Activated CD8-positive, alpha-beta memory T cell treated with anti-CD3 and anti-CD28 coated beads, Interleukin-2, amount 50 U/mL, for 24 hours (primary cell): ENCODE measurements at regions not wholly inside any gene's neighbourhood (a gene's known extent, or its start where the extent isn't known, plus 50 kb on each side); places are given as distances from the start of the nearest gene placed in this dataset.

Experiments used
- DNase-seq: peaks from one replicate; pipeline ENCODE4 v3.0.0-alpha.2; 2020; ENCODE audit errors: extremely low read depth

GRCh38 chr15:39340903-39341645 is 239.8 kb upstream of the THBS1 start:
- no peak for DNase-seq

GRCh38 chr15:39344662-39345141 is 236.2 kb upstream of the THBS1 start:
- no peak for DNase-seq

- no peak for DNase-seq
Observed at GRCh38 chr15:39345176-39345575, 235.7 kb upstream of the THBS1 start.

GRCh38 chr15:39347453-39347852 is 233.4 kb upstream of the THBS1 start:
- DNase-seq = no peak

- no peak for DNase-seq
Observed at GRCh38 chr15:39350785-39351184, 230.1 kb upstream of the THBS1 start.

DNA sequence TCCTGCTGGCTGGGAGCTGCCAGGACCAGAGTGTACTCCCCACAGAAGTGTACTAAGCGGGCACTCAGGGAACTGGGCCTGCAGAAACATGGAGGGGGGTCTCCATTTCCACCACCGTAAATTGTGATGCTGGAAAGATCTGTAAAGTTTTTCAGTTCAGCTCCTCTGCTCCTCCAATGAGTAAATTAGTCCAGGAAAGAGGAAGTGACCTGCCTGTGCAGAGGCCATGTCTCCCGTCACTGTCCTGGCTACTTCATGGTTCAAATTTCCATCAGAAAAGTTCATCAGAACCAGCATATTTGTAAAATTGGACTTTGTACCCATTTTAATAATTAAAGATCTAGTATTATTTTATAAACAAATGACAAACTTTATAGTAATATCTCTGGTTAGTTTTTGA is 226.7 kb upstream of the THBS1 start:
- no peak for DNase-seq

- no peak for DNase-seq
Observed at GRCh38 chr15:39357480-39358268, 223.2 kb upstream of the THBS1 start.

DNA sequence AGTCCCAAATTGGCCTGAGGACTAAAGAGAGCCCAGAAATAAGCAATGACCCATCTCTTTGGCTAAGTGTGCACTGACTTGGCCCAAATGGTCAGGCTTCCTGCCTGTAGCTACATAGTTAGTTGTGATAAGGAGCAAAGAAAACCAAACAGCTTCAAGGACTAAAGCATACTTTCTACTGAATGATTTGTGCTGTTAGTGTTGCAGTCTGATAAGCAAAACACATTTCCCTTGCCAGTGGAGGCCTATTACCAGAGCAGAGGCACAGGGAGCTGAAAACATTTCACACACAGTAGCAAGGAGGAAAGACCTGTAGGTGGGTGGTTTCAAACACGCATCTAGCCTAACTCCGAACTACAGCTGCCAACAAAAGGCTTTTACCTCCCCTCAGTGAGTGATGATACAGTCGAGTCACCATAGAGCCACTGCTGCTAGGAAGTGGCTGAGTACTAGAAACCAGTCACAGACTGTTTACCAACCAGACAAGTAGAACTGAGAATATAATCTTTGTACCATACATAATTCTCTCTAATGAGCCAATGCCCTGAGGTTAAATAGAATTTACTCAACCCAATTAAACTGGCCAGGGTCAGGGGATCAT is 222.3 kb upstream of the THBS1 start:
- DNase-seq = no peak

GRCh38 chr15:39359771-39360170 is 221.1 kb upstream of the THBS1 start:
- DNase-seq = no peak

GRCh38 chr15:39360452-39360851 is 220.4 kb upstream of the THBS1 start:
- DNase-seq = no peak

DNA sequence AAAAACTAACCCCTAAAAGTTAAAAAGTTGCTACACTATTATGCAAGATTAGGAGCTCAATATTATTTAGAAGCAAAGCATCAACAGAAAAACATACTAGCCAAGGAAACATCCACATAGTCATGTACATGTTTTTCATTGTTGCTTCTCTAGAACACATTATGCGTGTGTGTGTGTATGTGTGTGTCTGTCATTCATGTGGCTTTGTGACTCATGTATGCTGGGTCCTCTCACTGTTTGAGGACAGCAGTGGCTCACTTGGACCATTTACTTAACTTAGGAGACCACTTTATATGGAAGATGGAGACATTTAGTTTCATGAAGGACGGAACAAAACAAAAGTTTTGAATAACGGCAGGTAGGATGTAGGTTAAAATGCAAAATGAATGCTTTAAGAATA is 219.4 kb upstream of the THBS1 start:
- DNase-seq = no peak

DNA sequence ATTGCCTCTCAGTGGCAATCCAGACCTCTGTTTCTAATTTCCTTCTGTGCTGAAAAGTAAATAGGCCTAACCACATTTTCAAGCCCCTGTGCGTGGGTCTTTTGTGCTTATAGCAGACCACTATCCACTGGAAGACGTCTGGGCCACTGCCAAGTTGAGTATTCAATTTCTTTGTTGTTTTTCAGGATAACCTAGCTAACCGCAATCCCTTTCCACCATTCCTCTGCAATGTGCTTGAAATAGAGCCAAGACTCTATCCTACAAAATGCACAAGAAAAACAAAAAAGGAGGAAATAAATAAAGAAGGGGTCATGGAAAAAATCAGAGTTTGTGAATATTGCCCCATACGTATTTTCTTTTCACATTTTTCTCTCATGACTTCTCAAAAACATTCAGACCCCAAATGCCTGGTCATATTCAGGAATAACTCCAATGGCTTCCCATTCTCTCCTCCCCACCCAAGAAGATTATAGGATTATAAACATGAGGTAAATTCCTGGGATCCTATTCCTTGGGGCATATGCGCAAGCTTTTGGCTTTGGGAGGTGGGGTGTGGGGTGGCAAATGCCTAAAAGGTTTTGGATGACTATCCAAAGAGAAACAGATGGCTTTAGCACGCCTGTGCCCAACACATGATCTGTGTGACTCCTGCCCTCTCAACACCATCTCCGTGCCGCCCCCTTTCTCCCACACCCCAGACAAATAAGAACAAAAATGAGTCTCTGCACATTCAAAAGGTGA is 217.9 kb upstream of the THBS1 start:
- no peak for DNase-seq

DNA sequence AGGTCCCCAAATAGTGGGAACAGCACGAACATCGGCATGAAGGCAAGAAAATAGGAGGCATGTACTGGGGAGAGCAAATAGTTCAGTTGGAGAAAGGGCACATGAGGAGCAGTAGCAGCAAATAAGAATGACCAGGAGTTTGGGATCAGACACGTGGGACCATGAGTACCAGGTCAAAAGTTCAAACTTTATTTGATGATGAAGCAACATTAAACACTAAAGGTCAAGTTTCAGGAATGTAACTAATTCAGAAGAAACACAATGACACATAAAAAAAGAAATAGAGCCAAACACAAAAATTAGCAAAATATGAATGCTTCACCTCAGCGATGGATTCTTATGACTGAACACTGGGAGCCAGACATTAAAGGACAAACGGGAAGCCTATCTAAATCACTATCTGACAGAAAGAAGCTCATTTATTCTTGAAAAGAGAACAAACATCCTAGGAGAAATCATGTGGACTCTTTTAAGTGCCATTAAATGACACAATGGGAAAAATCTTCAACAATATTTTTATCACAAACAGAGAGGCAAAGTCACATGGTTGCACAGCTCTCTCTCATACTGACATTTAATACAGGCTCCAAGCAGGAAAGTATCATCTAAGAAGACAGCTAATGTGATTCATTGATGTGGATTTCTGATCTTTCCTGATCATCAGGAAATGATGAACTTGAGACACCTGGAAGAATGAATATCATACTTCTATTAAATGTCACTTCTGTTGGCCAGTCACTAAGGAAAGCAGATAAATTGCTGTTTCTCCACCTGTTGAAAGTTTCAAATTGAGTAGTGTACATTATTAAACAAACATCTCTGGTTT is 216.9 kb upstream of the THBS1 start:
- DNase-seq = no peak

DNA sequence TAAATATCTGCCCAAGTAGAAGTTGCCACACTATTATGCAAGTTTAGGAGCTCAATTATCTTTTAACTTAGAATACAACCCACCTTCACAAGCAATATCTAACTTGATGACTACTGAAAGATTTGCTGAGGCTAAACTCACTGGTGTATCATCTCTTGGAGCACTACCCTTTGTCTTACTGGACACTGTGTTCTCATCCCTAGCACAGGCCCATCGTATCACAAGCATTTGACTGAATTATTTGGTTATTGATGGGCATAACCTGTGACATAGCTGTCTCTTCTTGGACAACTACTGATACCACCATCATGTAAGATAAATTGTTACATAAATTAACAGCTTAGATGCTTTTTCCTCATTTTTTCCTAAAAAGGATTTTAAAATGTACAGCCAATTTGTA is 216.2 kb upstream of the THBS1 start:
- no peak for DNase-seq

GRCh38 chr15:39365161-39365560 is 215.7 kb upstream of the THBS1 start:
- no peak for DNase-seq

DNA sequence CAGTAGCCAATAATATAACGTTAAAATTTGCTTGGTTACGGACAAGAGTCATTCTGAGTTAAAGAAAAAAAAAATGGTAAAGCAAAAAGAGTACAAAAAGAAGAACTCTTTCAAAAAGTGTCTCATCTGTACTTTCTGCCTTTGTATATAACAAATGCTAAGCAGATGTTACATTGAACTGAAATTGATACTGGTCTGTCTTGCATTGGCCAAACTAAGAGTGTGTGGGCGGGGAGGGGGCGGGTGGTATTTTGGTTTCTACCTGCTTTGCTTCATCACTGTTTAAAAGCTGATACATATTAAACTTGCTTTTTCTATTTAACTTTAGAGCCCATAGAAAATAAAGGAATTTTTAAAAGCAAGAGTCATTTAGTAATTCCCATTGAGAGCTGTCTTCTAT is 215.0 kb upstream of the THBS1 start:
- DNase-seq = no peak

- no peak for DNase-seq
Observed at GRCh38 chr15:39367596-39367995, 213.3 kb upstream of the THBS1 start.

GRCh38 chr15:39369768-39370167 is 211.1 kb upstream of the THBS1 start:
- no peak for DNase-seq

DNA sequence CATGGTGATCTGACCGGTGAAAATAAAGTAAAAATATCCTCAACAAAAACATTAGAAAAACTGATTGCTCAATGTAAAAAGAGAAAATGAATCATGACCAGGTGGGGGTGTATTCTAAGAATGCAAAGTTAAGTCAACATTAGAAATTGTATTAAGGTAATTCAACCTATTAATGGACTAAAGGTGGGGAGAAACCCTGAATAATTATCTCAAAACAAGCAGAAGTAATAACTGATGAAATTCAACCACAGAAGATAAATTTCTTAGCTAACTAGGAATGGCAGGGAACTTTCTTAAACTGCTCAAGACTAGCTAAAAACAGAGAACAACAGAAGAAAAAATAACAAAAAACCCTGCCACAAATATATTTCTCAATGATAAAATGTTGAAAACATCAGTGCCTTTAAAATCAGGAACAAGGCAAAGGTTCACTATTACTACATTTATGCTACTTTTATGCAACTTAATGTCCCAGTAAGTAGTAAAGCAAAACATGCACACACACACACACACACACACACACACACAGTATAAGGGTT is 204.4 kb upstream of the THBS1 start:
- DNase-seq = no peak

- no peak for DNase-seq
Observed at GRCh38 chr15:39381517-39381916, 199.4 kb upstream of the THBS1 start.

- no peak for DNase-seq
Observed at GRCh38 chr15:39388118-39388517, 192.8 kb upstream of the THBS1 start.
